C4-2B (cell line): ENCODE measurements at regions not wholly inside any gene's neighbourhood (a gene's known extent, or its start where the extent isn't known, plus 50 kb on each side); places are given as distances from the start of the nearest gene placed in this dataset.

Experiments used
- H3K27ac ChIP-seq: fragments of 450-650 bp; 2 replicates; pipeline ENCODE4 v1.5.1; 2017
- ZFX ChIP-seq: fragments of 450-650 bp; IDR thresholded peaks from 2 replicates; pipeline ENCODE4 v1.6.1; 2017
- TF ChIP-seq, protein P1 (sequence below): fragments of 450-650 bp; conservative IDR thresholded peaks from 2 replicates; pipeline ENCODE4 v1.5.1; 2017; ENCODE audit warnings: mild to moderate bottlenecking

DNA sequence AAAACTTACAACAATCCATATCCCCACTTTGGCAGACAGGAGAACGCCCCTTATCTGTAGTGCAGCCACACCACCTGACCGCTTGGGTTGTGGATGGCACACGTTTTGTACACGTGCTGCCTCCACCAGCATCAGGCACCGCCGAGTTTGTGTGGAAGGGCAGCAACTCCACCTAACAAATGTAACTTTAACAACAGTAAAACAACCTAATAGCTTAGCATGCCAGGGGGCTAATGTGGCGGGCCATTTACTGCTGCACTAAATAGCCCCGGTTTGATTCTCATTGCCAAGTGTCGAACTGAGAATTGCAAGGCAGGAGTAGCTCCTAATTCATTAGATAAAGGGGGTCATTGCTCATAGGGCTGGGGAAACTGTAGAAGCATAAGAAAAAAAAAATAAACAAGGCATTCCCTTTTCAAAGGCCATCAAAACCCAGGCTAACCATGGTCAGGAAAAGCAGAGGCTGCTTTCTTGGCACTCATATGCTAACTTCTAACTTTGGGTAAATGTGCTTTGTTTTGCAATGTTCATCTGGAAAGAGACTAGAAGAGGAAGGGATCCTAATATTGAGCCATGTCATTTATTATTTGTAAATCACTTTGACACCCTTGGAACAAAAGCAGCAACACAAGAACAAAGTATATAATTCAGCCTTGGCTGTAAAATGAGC lies 279.7 kb upstream of the SOX5 start:
- TF ChIP-seq, protein P1, sequence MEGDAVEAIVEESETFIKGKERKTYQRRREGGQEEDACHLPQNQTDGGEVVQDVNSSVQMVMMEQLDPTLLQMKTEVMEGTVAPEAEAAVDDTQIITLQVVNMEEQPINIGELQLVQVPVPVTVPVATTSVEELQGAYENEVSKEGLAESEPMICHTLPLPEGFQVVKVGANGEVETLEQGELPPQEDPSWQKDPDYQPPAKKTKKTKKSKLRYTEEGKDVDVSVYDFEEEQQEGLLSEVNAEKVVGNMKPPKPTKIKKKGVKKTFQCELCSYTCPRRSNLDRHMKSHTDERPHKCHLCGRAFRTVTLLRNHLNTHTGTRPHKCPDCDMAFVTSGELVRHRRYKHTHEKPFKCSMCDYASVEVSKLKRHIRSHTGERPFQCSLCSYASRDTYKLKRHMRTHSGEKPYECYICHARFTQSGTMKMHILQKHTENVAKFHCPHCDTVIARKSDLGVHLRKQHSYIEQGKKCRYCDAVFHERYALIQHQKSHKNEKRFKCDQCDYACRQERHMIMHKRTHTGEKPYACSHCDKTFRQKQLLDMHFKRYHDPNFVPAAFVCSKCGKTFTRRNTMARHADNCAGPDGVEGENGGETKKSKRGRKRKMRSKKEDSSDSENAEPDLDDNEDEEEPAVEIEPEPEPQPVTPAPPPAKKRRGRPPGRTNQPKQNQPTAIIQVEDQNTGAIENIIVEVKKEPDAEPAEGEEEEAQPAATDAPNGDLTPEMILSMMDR = no peak
- TF ChIP-seq ZFX = no peak
- no peak overlapping the region for H3K27ac ChIP-seq

- H3K27ac ChIP-seq = no peak overlapping the region
- no peak for TF ChIP-seq ZFX
- TF ChIP-seq, protein P1 = no peak
Measured at GRCh38 chr12:24228371-24228770, 278.9 kb upstream of the SOX5 start.

DNA sequence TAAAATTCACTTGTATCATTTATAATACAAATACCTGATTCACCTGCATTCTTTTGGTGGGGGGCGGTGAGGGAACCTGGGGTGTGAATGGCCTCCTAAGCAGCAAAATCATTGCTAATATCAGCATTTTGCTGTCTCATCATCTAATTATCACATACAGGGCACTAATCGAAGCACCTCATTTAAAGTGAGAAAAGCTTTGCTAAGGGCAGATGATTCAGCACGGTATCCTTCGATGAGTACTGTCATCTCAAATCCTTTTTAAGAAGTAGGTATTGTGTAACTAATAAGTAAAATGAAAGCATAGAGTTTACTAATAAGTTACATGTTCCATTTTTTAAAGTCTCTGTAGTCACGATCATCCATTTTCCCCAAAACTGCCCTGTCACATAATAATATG lies 278.1 kb upstream of the SOX5 start:
- TF ChIP-seq ZFX = no peak
- TF ChIP-seq, protein P1 = no peak

DNA sequence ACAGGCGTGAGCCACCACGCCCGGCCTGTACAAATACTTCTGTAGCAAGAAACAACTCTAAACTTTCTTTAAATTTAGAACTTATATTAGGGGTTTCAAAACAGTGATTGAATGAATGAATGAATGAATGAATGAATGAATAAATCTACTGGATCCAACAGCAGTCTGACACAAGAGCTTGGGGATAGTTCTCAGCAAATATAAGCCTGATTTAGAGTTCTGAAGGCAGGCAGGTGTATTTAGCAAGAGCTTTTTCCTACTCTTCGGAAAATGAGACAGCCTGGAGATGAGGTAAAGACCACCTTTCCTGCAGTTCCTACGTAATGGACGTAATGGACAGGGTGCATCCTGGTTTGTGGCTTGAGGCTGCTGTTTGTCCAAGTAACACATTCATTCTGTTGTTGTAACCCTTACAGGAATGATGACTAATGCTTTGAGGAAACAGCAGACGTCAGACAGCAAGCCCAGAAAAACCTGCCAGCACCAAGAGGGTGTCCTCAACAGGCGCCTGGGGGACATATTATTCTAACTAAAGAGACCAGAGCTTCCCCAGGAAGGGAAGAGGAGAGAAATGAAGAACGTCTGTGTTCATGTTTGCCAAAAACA lies 277.4 kb upstream of the SOX5 start:
- TF ChIP-seq ZFX = no peak
- TF ChIP-seq, protein P1 = no peak
- H3K27ac ChIP-seq = no peak overlapping the region

More for the DNA sequence above, 278.1 kb upstream of the SOX5 start:
- H3K27ac ChIP-seq = no peak overlapping the region

GRCh38 chr12:24224401-24224800 lies 274.9 kb upstream of the SOX5 start:
- no peak overlapping the region for H3K27ac ChIP-seq
- TF ChIP-seq ZFX = no peak
- TF ChIP-seq, protein P1 = no peak

GRCh38 chr12:24223926-24224325 lies 274.5 kb upstream of the SOX5 start:
- H3K27ac ChIP-seq = no peak overlapping the region
- no peak for TF ChIP-seq ZFX
- TF ChIP-seq, protein P1 = no peak

DNA sequence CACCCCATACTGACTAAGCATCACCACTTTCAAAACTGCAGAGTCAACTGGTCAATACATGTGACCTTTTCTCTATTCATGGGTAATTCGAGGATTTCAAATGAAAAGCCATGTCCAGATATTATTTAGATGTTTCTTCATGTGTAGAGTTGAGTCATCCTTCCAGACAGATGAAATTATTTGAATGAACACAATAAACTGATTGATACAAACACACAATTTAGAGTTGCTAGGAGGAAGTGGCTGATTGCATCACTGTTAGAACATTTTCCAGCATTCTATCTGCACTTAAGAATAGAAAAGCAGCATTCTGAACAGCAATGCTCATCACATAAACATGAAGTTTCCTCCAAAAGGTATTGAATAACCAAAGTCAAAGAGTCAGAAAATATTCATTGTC lies 273.5 kb upstream of the SOX5 start:
- H3K27ac ChIP-seq = no peak overlapping the region
- no peak for TF ChIP-seq ZFX
- TF ChIP-seq, protein P1 = no peak
